ENCODE measurements at regions not wholly inside any gene's neighbourhood (a gene's known extent, or its start where the extent isn't known, plus 50 kb on each side); places are given as distances from the start of the nearest gene placed in this dataset.

GRCh38 chr5:82387001-82387818 is 109.1 kb upstream of the RPS23 start (continued):
- TF ChIP-seq RARA (CRISPR knock-in tag; IDR thresholded peaks at IDR 0.05) (peak; percentile 97), RORA (CRISPR knock-in tag; IDR thresholded peaks at IDR 0.05) (peak; percentile 62; the same call in 1 of the 2 replicates), ZNF292 (CRISPR knock-in tag; IDR thresholded peaks at IDR 0.05; ENCODE audit: borderline replicate concordance, low read depth) (peak; percentile 49; the same call in 1 of the 2 replicates), CENPT (CRISPR knock-in tag; IDR thresholded peaks at IDR 0.05; ENCODE audit: low read depth) (no peak), MED1 (CRISPR knock-in tag; IDR thresholded peaks at IDR 0.05) (peak; percentile 90), ATF5 (CRISPR knock-in tag; IDR thresholded peaks at IDR 0.05; ENCODE audit: low read depth) (no peak), FOXK1 (CRISPR knock-in tag; IDR thresholded peaks at IDR 0.05; ENCODE audit: borderline replicate concordance, low read depth) (peak; percentile 81), NFE2L1 (CRISPR knock-in tag; IDR thresholded peaks at IDR 0.05; ENCODE audit: borderline replicate concordance) (no peak), ZNF703 (CRISPR knock-in tag; IDR thresholded peaks at IDR 0.05; ENCODE audit: borderline replicate concordance) (peak; percentile 97), ZNF501 (CRISPR knock-in tag; IDR thresholded peaks at IDR 0.05) (0 out of 2 replicates have a peak, but pooled peaks have one; percentile 44), NCOA5 (CRISPR knock-in tag; IDR thresholded peaks at IDR 0.05) (no peak), POGZ (CRISPR knock-in tag; IDR thresholded peaks at IDR 0.05) (peak; percentile 46), WIZ (CRISPR knock-in tag; IDR thresholded peaks at IDR 0.05) (no peak), KMT2B (CRISPR knock-in tag; IDR thresholded peaks at IDR 0.05) (0 out of 2 replicates have a peak, but pooled peaks have one; percentile 25), SATB2 (CRISPR knock-in tag; IDR thresholded peaks at IDR 0.05) (peak; percentile 95; the same call in 1 of the 2 replicates), ONECUT2 (CRISPR knock-in tag; IDR thresholded peaks at IDR 0.05) (peak; percentile 61; the same call in 1 of the 2 replicates), THAP11 (CRISPR knock-in tag; IDR thresholded peaks at IDR 0.05) (peak; percentile 73), NCOR1 (IDR thresholded peaks at IDR 0.05; ENCODE audit: borderline replicate concordance, low read length) (peak; percentile 99), ETV6 (CRISPR knock-in tag; conservative IDR thresholded peaks at IDR 0.05) (0 out of 2 replicates have a peak, but pooled peaks have one; percentile 36), NCOA2 (CRISPR knock-in tag; IDR thresholded peaks at IDR 0.05) (peak; percentile 100), ELF3 (CRISPR knock-in tag; IDR thresholded peaks at IDR 0.05) (peak; percentile 79), ZGPAT (CRISPR knock-in tag; IDR thresholded peaks at IDR 0.05) (peak; percentile 94), TP53 (CRISPR knock-in tag; conservative IDR thresholded peaks at IDR 0.05) (0 out of 2 replicates have a peak, but pooled peaks have one; percentile 55), KLF16 (CRISPR knock-in tag; IDR thresholded peaks at IDR 0.05) (peak in 1 of 2 experiments; percentile 42; a peak in 1 of 4 replicates), ZNF776 (CRISPR knock-in tag; IDR thresholded peaks at IDR 0.05) (no peak)
- TF ChIP-seq, protein P1, sequence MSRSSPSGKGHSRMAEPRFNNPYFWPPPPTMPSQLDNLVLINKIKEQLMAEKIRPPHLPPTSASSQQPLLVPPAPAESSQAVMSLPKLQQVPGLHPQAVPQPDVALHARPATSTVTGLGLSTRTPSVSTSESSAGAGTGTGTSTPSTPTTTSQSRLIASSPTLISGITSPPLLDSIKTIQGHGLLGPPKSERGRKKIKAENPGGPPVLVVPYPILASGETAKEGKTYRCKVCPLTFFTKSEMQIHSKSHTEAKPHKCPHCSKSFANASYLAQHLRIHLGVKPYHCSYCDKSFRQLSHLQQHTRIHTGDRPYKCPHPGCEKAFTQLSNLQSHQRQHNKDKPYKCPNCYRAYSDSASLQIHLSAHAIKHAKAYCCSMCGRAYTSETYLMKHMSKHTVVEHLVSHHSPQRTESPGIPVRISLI (CRISPR knock-in tag; IDR thresholded peaks at IDR 0.05; ENCODE audit: borderline replicate concordance), result peak; percentile 83; the same call in 1 of the 2 replicates
- TF ChIP-seq, protein P2, sequence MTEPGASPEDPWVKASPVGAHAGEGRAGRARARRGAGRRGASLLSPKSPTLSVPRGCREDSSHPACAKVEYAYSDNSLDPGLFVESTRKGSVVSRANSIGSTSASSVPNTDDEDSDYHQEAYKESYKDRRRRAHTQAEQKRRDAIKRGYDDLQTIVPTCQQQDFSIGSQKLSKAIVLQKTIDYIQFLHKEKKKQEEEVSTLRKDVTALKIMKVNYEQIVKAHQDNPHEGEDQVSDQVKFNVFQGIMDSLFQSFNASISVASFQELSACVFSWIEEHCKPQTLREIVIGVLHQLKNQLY (CRISPR knock-in tag; IDR thresholded peaks at IDR 0.05), result peak; percentile 75; the same call in 1 of the 2 replicates

Data from HepG2 (cell line).